Endothelial cell (in vitro differentiated cells): ENCODE measurements at regions not wholly inside any gene's neighbourhood (a gene's known extent, or its start where the extent isn't known, plus 50 kb on each side); places are given as distances from the start of the nearest gene placed in this dataset.

Experiments used
- DNase-seq: peaks from one replicate; pipeline ENCODE4 v3.0.0; 2021; ENCODE audit warnings: low spot score
- H3K27ac Mint-ChIP-seq: one replicate; pipeline ENCODE4 v1.8.0; 2021; ENCODE audit warnings: mixed read lengths, inconsistent platforms; ENCODE audit not compliant: unreplicated experiment
- H3K27me3 Mint-ChIP-seq: one replicate; pipeline ENCODE4 v1.8.0; 2021; ENCODE audit warnings: mild to moderate bottlenecking, moderate library complexity, mixed read lengths, inconsistent platforms; ENCODE audit not compliant: unreplicated experiment
- H3K36me3 Mint-ChIP-seq: one replicate; pipeline ENCODE4 v1.8.0; 2021; ENCODE audit warnings: mild to moderate bottlenecking, low read depth, mixed read lengths, inconsistent platforms; ENCODE audit not compliant: unreplicated experiment
- H3K4me1 Mint-ChIP-seq: one replicate; pipeline ENCODE4 v1.8.0; 2021; ENCODE audit warnings: mild to moderate bottlenecking, mixed read lengths, inconsistent platforms; ENCODE audit not compliant: unreplicated experiment
- H3K4me3 Mint-ChIP-seq: one replicate; pipeline ENCODE4 v1.8.0; 2021; ENCODE audit warnings: mild to moderate bottlenecking, mixed read lengths, inconsistent platforms; ENCODE audit not compliant: unreplicated experiment
- H3K9me3 Mint-ChIP-seq: one replicate; pipeline ENCODE4 v1.8.0; 2021; ENCODE audit warnings: mixed read lengths, inconsistent platforms; ENCODE audit not compliant: unreplicated experiment
- CTCF ChIP-seq: fragments of 200-600 bp; sonication (generic); IDR thresholded peaks from one replicate; pipeline ENCODE4 v1.5.0; 2021; ENCODE audit warnings: antibody characterized with exemption; ENCODE audit not compliant: unreplicated experiment

- no peak overlapping the region for H3K27ac Mint-ChIP-seq
- no peak for TF ChIP-seq CTCF
- no peak overlapping the region for H3K4me3 Mint-ChIP-seq
- H3K27me3 Mint-ChIP-seq, result no peaks in the 10 kb centered on the region
- H3K9me3 Mint-ChIP-seq, result no peaks in the 10 kb centered on the region
- H3K4me1 Mint-ChIP-seq, result no peaks in the 10 kb centered on the region
- DNase-seq, result no peak
- H3K36me3 Mint-ChIP-seq, result no peaks in the 10 kb centered on the region
Observed at GRCh38 chr6:112903361-112903760, 556.2 kb downstream of the RFPL4B start.

GRCh38 chr6:112906726-112907125, 559.6 kb downstream of the RFPL4B start:
- Mint-ChIP-seq H3K4me3 (no peak overlapping the region), H3K4me1 (no peaks in the 10 kb centered on the region), H3K36me3 (no peaks in the 10 kb centered on the region), H3K27me3 (no peaks in the 10 kb centered on the region), H3K9me3 (no peaks in the 10 kb centered on the region), H3K27ac (no peak overlapping the region)
- DNase-seq, result no peak
- no peak for TF ChIP-seq CTCF

GRCh38 chr6:112909781-112910180, 562.7 kb downstream of the RFPL4B start:
- no peak for TF ChIP-seq CTCF
- Mint-ChIP-seq H3K27me3 (no peaks in the 10 kb centered on the region), H3K9me3 (no peaks in the 10 kb centered on the region), H3K27ac (no peak overlapping the region), H3K4me1 (peaks cover 3% of the 10 kb centered on the region), H3K4me3 (no peak overlapping the region), H3K36me3 (no peaks in the 10 kb centered on the region)
- DNase-seq, result no peak

GRCh38 chr6:112910256-112910655, 563.1 kb downstream of the RFPL4B start:
- DNase-seq, result no peak
- Mint-ChIP-seq H3K36me3 (no peaks in the 10 kb centered on the region), H3K27me3 (no peaks in the 10 kb centered on the region), H3K4me3 (no peak overlapping the region), H3K27ac (no peak overlapping the region), H3K4me1 (peaks cover 3% of the 10 kb centered on the region), H3K9me3 (no peaks in the 10 kb centered on the region)
- TF ChIP-seq CTCF, result no peak

- no peaks in the 10 kb centered on the region for H3K36me3 Mint-ChIP-seq
- no peak for TF ChIP-seq CTCF
- H3K4me3 Mint-ChIP-seq, result no peak overlapping the region
- no peak overlapping the region for H3K27ac Mint-ChIP-seq
- no peaks in the 10 kb centered on the region for H3K27me3 Mint-ChIP-seq
- no peaks in the 10 kb centered on the region for H3K9me3 Mint-ChIP-seq
- peaks cover 3% of the 10 kb centered on the region for H3K4me1 Mint-ChIP-seq
- DNase-seq, result no peak
Observed at GRCh38 chr6:112911959-112912358, 564.8 kb downstream of the RFPL4B start.
